Erythroblast (primary cell): ENCODE measurements at regions not wholly inside any gene's neighbourhood (a gene's known extent, or its start where the extent isn't known, plus 50 kb on each side); places are given as distances from the start of the nearest gene placed in this dataset.

Experiments used
- GATA1 ChIP-seq: IDR thresholded peaks from 2 replicates; pipeline ENCODE4 v1.6.1; 2011; ENCODE audit warnings: low read depth, mild to moderate bottlenecking, control low read depth, low read length, moderate library complexity
- POLR2A ChIP-seq: IDR thresholded peaks from 2 replicates; pipeline ENCODE4 v1.6.1; 2011; ENCODE audit warnings: mild to moderate bottlenecking, low read length

- TF ChIP-seq POLR2A (no peak), GATA1 (no peak)
These were observed 347.3 kb downstream of the TRIM36 start for GRCh38 chr5:114822436-114822835.
